ENCODE measurements at regions not wholly inside any gene's neighbourhood (a gene's known extent, or its start where the extent isn't known, plus 50 kb on each side); places are given as distances from the start of the nearest gene placed in this dataset.
"Not testable (repeated sequence)": the region's sequence is repeated elsewhere in the genome, so short reads cannot be mapped to it uniquely, and the experiment has no call there.

- DNase-seq: no peak
- intact Hi-C loops (cut with DNase I): no loop called here
These were observed 62.0 kb downstream of the CAVIN4 start for GRCh38 chr9:100639854-100640253.

- intact Hi-C loops (cut with DNase I): no loop called here
- no peak for DNase-seq
These were observed 62.7 kb downstream of the CAVIN4 start for GRCh38 chr9:100640447-100641050.

GRCh38 chr9:100641166-100641565 is 63.3 kb downstream of the CAVIN4 start:
- intact Hi-C loops (cut with DNase I): no loop called here
- no peak for DNase-seq

GRCh38 chr9:100652850-100653249 is 75.0 kb downstream of the CAVIN4 start:
- peak in 35 of 42 donors; percentile 1 to 85 (median 43) for DNase-seq
- intact Hi-C loops (cut with DNase I): no loop called here

GRCh38 chr9:100653643-100654334 is 75.9 kb downstream of the CAVIN4 start:
- intact Hi-C loops (cut with DNase I): no loop called here

GRCh38 chr9:100656851-100657250 is 79.0 kb downstream of the CAVIN4 start:
- DNase-seq; intact Hi-C loops (cut with DNase I): not testable (repeated sequence)

More at GRCh38 chr9:100653643-100654334, 75.9 kb downstream of the CAVIN4 start:
- no peak for DNase-seq

GRCh38 chr9:100661668-100662067 is 83.8 kb downstream of the CAVIN4 start:
- no peak for DNase-seq
- intact Hi-C loops (cut with DNase I): no loop called here

- intact Hi-C loops (cut with DNase I): no loop called here
These were observed 84.2 kb downstream of the CAVIN4 start for GRCh38 chr9:100662122-100662521.

GRCh38 chr9:100667448-100667847 is 89.6 kb downstream of the CAVIN4 start:
- intact Hi-C loops (cut with DNase I): no loop called here
- no peak for DNase-seq

More at GRCh38 chr9:100662122-100662521, 84.2 kb downstream of the CAVIN4 start:
- DNase-seq: peak in 6 of 42 donors; percentile 3 to 38 (median 16)

GRCh38 chr9:100668024-100668423 is 90.1 kb downstream of the CAVIN4 start:
- no peak for DNase-seq
- intact Hi-C loops (cut with DNase I): no loop called here

GRCh38 chr9:100669968-100670367 is 92.1 kb downstream of the CAVIN4 start:
- intact Hi-C loops (cut with DNase I): no loop called here
- DNase-seq: no peak

GRCh38 chr9:100670719-100671118 is 92.8 kb downstream of the CAVIN4 start:
- intact Hi-C loops (cut with DNase I): no loop called here
- DNase-seq: no peak

GRCh38 chr9:100671898-100672297 is 94.0 kb downstream of the CAVIN4 start:
- intact Hi-C loops (cut with DNase I): no loop called here
- DNase-seq: no peak

- DNase-seq: no peak
- intact Hi-C loops (cut with DNase I): no loop called here
These were observed 95.4 kb downstream of the CAVIN4 start for GRCh38 chr9:100673249-100673648.

GRCh38 chr9:100674419-100675122 is 96.7 kb downstream of the CAVIN4 start:
- peak in 6 of 42 donors; percentile 4 to 40 (median 17) for DNase-seq
- intact Hi-C loops (cut with DNase I): no loop called here

GRCh38 chr9:100679834-100680233 is 102.0 kb downstream of the CAVIN4 start:
- intact Hi-C loops (cut with DNase I): no loop called here
- DNase-seq: peak in 8 of 42 donors; percentile 6 to 49 (median 24)

GRCh38 chr9:100686420-100686819 is 108.5 kb downstream of the CAVIN4 start:
- no peak for DNase-seq
- intact Hi-C loops (cut with DNase I): no loop called here

GRCh38 chr9:100689635-100690034 is 111.8 kb downstream of the CAVIN4 start:
- DNase-seq: no peak
- intact Hi-C loops (cut with DNase I): no loop called here

- DNase-seq: no peak
- intact Hi-C loops (cut with DNase I): no loop called here
These were observed 112.6 kb downstream of the CAVIN4 start for GRCh38 chr9:100690438-100690837.

GRCh38 chr9:100697339-100697738 is 119.5 kb downstream of the CAVIN4 start:
- intact Hi-C loops (cut with DNase I): no loop called here

More at GRCh38 chr9:100697339-100697738, 119.5 kb downstream of the CAVIN4 start:
- no peak for DNase-seq
